Retinal pigment epithelial cell (primary cell): ENCODE measurements at regions not wholly inside any gene's neighbourhood (a gene's known extent, or its start where the extent isn't known, plus 50 kb on each side); places are given as distances from the start of the nearest gene placed in this dataset.
"Not testable (repeated sequence)": the region's sequence is repeated elsewhere in the genome, so short reads cannot be mapped to it uniquely, and the experiment has no call there.

Source experiments
- DNase-seq: peaks from one replicate; pipeline ENCODE4 v3.0.0-alpha.2; 2010; ENCODE audit warnings: low read depth
- H3K4me3 ChIP-seq: 2 replicates; pipeline ENCODE4 v1.5.1; 2011; ENCODE audit warnings: mild to moderate bottlenecking, low read length, control low read depth, moderate library complexity
- CTCF ChIP-seq: conservative IDR thresholded peaks from 2 replicates; pipeline ENCODE4 v1.5.1; 2011; ENCODE audit warnings: low read depth, low read length, control low read depth, inconsistent platforms

- H3K4me3 ChIP-seq, result no peak overlapping the region
- no peak for TF ChIP-seq CTCF
- no peak for DNase-seq
Observed at GRCh38 chr3:106065831-106066230, 197.0 kb upstream of the CBLB start.

- DNase-seq, result no peak
- no peak overlapping the region for H3K4me3 ChIP-seq
- TF ChIP-seq CTCF, result no peak
Observed at GRCh38 chr3:106067711-106068110, 198.9 kb upstream of the CBLB start.

- TF ChIP-seq CTCF, result no peak
- DNase-seq, result peak; percentile 16
- H3K4me3 ChIP-seq, result no peak overlapping the region
Observed at GRCh38 chr3:106068381-106068780, 199.6 kb upstream of the CBLB start.

- no peak overlapping the region for H3K4me3 ChIP-seq
- no peak for TF ChIP-seq CTCF
- no peak for DNase-seq
Observed at GRCh38 chr3:106068795-106069194, 200.0 kb upstream of the CBLB start.

DNA sequence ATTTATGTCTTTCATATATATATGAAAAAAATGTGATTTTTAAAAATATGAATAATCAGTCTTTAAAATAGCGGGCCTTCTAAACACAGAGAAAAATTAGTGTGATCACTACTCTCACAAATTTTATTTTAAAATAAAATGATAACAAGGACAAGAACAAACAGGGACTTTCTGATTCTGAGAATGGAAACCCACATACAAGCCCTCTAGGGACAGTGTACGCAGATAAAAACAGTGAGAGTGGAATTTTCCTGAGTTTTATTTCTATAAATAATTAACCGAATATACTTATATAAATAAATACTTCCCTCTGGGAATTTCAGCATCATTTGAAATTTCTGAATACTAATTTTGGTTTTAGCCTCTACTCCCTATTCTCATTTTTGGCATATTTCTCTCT, 201.4 kb upstream of the CBLB start:
- H3K4me3 ChIP-seq, result no peak overlapping the region
- no peak for TF ChIP-seq CTCF
- DNase-seq, result no peak

DNA sequence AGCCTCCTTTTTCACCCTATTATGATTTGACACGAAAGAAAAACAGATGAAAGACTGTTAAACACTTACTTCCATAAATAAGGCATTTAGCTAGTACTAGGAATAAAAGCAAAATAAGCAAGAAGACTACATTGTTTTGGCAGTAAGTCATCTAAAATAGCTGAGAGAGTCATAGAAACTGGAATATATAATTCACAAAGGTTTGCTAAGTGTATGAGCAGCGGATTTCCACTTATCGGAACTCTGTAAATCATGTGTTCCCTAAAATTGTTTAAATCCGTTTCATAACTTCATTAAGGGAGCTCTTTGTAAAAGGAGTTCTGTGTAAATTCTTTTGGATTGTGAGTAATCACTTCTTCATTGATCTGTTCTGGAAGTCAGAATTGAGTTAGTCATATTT, 202.5 kb upstream of the CBLB start:
- no peak for DNase-seq
- H3K4me3 ChIP-seq, result no peak overlapping the region
- no peak for TF ChIP-seq CTCF

GRCh38 chr3:106072596-106072995, 203.8 kb upstream of the CBLB start:
- not testable (repeated sequence) for H3K4me3 ChIP-seq, DNase-seq

DNA sequence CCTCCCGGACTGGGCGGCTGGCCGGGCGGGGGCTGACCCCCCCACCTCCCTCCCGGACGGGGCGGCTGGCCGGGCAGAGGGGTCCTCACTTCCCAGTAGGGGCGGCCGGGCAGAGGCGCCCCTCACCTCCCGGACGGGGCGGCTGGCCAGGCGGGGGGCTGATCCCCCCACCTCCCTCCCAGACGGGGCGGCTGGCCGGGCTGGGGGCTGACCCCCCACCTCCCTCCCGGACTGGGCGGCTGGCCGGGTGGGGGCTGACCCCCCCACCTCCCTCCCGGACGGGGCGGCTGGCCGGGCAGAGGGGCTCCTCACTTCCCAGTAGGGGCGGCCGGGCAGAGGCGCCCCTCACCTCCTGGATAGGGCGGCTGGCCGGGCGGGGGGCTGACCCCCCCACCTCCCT, 205.0 kb upstream of the CBLB start:
- DNase-seq, H3K4me3 ChIP-seq: not testable (repeated sequence)

- not testable (repeated sequence) for DNase-seq, H3K4me3 ChIP-seq
Observed at GRCh38 chr3:106075731-106076130, 206.9 kb upstream of the CBLB start.
